ENCODE measurements at regions not wholly inside any gene's neighbourhood (a gene's known extent, or its start where the extent isn't known, plus 50 kb on each side); places are given as distances from the start of the nearest gene placed in this dataset.

GRCh38 chr16:6281994-6282393 lies 1050.7 kb upstream of the RBFOX1 start:
- CTCF ChIA-PET: no interaction called here
- POLR2A ChIA-PET: no interaction called here
- TF ChIP-seq, protein P1, sequence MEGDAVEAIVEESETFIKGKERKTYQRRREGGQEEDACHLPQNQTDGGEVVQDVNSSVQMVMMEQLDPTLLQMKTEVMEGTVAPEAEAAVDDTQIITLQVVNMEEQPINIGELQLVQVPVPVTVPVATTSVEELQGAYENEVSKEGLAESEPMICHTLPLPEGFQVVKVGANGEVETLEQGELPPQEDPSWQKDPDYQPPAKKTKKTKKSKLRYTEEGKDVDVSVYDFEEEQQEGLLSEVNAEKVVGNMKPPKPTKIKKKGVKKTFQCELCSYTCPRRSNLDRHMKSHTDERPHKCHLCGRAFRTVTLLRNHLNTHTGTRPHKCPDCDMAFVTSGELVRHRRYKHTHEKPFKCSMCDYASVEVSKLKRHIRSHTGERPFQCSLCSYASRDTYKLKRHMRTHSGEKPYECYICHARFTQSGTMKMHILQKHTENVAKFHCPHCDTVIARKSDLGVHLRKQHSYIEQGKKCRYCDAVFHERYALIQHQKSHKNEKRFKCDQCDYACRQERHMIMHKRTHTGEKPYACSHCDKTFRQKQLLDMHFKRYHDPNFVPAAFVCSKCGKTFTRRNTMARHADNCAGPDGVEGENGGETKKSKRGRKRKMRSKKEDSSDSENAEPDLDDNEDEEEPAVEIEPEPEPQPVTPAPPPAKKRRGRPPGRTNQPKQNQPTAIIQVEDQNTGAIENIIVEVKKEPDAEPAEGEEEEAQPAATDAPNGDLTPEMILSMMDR (IDR thresholded peaks at IDR 0.05; ENCODE audit: insufficient read depth, low read length, missing control alignments): no peak
- DNase-seq (ENCODE audit: low read depth, low spot score): no peak
- H3K4me3 ChIP-seq (ENCODE audit: low read depth, low read length): no peak overlapping the region

- DNase-seq (ENCODE audit: low read depth, low spot score): no peak
- H3K4me3 ChIP-seq (ENCODE audit: low read depth, low read length): no peak overlapping the region
- ChIA-PET CTCF (no interaction called here), POLR2A (no interaction called here)
- TF ChIP-seq, protein P1 (IDR thresholded peaks at IDR 0.05; ENCODE audit: insufficient read depth, low read length, missing control alignments): no peak
Measured at GRCh38 chr16:6281274-6281673, 1051.4 kb upstream of the RBFOX1 start.

DNA sequence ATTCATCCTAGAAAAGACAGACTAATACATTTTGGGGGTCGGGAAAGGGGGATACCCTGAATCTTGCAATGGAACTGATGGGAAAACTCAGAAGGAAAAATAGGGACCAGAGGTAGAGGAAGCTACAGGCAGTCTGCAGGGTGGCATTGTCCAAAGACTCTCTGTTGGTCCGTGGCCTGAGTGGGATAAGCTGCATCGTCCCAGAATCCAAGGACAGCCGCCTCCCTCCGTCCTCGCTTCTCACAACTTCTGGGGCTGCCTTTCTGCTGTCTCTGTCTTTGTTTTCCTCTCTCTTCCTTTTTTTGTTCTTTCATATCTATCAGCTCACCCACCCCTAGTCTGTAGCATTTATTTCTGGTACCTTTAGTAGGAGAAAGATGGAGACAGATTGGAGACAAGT lies 1052.6 kb upstream of the RBFOX1 start:
- no peak overlapping the region for H3K4me3 ChIP-seq (ENCODE audit: low read depth, low read length)
- TF ChIP-seq, protein P1 (IDR thresholded peaks at IDR 0.05; ENCODE audit: insufficient read depth, low read length, missing control alignments): no peak
- ChIA-PET POLR2A (no interaction called here), CTCF (no interaction called here)
- no peak for DNase-seq (ENCODE audit: low read depth, low spot score)

DNA sequence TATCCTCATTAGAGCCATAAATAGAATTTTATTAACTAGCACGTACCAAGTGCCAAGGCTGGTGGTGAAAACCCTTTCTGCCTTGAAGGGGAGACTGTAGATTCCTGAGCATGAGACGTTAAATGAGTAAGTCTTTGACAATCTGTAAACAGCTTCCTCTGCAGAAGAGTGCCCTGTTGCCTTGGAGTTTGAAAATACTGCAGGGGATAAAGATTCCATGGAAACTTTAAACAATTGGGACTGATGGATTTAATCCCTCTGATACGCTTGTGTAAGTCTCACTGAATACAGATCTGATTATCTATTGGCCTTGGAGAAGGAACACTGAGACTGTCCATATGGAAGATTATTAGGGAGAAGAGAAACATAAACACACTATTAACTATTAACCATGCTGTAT lies 1053.4 kb upstream of the RBFOX1 start:
- H3K4me3 ChIP-seq (ENCODE audit: low read depth, low read length): no peak overlapping the region
- TF ChIP-seq, protein P1 (IDR thresholded peaks at IDR 0.05; ENCODE audit: insufficient read depth, low read length, missing control alignments): no peak
- ChIA-PET POLR2A (no interaction called here), CTCF (no interaction called here)
- no peak for DNase-seq (ENCODE audit: low read depth, low spot score)

DNA sequence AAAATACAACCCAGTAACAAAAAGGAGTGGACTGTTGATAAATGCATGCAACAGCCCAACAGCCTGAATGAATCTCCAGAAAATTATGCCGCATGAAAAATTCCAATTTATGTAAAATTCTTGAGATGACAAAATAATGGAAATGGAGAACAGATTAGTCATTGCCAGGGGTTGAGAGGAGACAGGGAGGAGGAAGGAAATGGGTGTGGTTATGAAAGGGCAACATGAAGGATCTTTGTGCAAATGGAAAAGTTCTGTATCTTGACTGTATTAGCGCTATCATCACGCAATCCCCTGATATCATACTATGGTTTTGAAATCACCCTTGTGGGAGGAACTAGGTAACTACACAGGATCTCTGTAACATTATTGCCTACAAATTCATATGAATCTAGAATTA lies 1058.3 kb upstream of the RBFOX1 start:
- TF ChIP-seq, protein P1 (IDR thresholded peaks at IDR 0.05; ENCODE audit: insufficient read depth, low read length, missing control alignments): no peak
- ChIA-PET CTCF (no interaction called here), POLR2A (no interaction called here)
- H3K4me3 ChIP-seq (ENCODE audit: low read depth, low read length): no peak overlapping the region
- no peak for DNase-seq (ENCODE audit: low read depth, low spot score)

DNA sequence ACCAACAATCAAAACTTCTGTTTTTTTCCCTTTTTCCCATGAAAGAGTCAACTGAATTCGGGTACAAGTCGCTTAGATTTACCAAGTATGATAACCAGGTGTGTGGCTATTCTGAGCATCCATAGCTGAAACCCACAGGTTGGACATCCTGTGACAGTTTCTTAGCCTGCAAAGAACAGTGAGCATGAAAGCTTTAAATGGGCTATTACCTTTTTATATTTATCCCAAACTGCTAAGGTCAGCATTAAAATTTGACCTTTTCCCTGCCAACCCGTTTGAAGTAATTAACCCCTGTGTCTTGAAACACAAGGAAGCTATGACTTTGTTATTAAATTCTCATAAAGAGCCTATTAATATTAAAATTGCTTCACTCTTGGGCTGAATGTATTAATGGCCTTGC lies 1065.0 kb upstream of the RBFOX1 start:
- ChIA-PET POLR2A (no interaction called here), CTCF (no interaction called here)
- DNase-seq (ENCODE audit: low read depth, low spot score): no peak
- no peak overlapping the region for H3K4me3 ChIP-seq (ENCODE audit: low read depth, low read length)
- TF ChIP-seq, protein P1 (IDR thresholded peaks at IDR 0.05; ENCODE audit: insufficient read depth, low read length, missing control alignments): no peak

Measured in AG04449 (cell line).